ENCODE measurements at regions not wholly inside any gene's neighbourhood (a gene's known extent, or its start where the extent isn't known, plus 50 kb on each side); places are given as distances from the start of the nearest gene placed in this dataset.

- H3K27ac ChIP-seq: no peak overlapping the region
- H3K9me3 ChIP-seq: peaks cover 0 to 6% (median 0%) of the 10 kb centered on the region in 8 donors
- no peak for DNase-seq
- no peaks in the 10 kb centered on the region for H3K36me3 ChIP-seq
- H3K27me3 ChIP-seq (replicated peaks in 1 of 7): no peaks in the 10 kb centered on the region
- H3K4me1 ChIP-seq: peaks cover 0 to 6% (median 0%) of the 10 kb centered on the region in 6 donors
- 61 to 70% (median 67%) methylated on average over 6 of the region's 6 CpGs for WGBS, 5 donors
- TF ChIP-seq POLR2AphosphoS5 (IDR thresholded peaks at IDR 0.05): no peak
- no peak for TF ChIP-seq POLR2A (IDR thresholded peaks at IDR 0.05)
- TF ChIP-seq CTCF (IDR thresholded peaks at IDR 0.05 in 8 of 11, conservative IDR thresholded peaks at IDR 0.05 in 3 of 11): no peak
- no peak overlapping the region for H3K4me3 ChIP-seq
- intact Hi-C loops (cut with DNase I; ENCODE audit: low total_unique reads): no loop called here
These were observed 120.2 kb downstream of the CARTPT start for GRCh38 chr5:71839096-71839884.

GRCh38 chr5:71841107-71841506 is 122.0 kb downstream of the CARTPT start:
- no peak for TF ChIP-seq CTCF (IDR thresholded peaks at IDR 0.05 in 8 of 11, conservative IDR thresholded peaks at IDR 0.05 in 3 of 11)
- no peak for DNase-seq
- Histone ChIP-seq H3K9me3 (peaks cover 0 to 6% (median 0%) of the 10 kb centered on the region in 8 donors), H3K36me3 (no peaks in the 10 kb centered on the region), H3K4me1 (peaks cover 0 to 6% (median 0%) of the 10 kb centered on the region in 6 donors), H3K27ac (no peak overlapping the region), H3K4me3 (no peak overlapping the region), H3K27me3 (replicated peaks in 1 of 7) (no peaks in the 10 kb centered on the region)
- 57 to 75% (median 67%) methylated on average over 1 of the region's 1 CpG for WGBS, 5 donors
- intact Hi-C loops (cut with DNase I; ENCODE audit: low total_unique reads): no loop called here

- intact Hi-C loops (cut with DNase I; ENCODE audit: low total_unique reads): no loop called here
- Histone ChIP-seq H3K36me3 (no peaks in the 10 kb centered on the region), H3K9me3 (peaks cover 0 to 10% (median 0%) of the 10 kb centered on the region in 8 donors), H3K27me3 (replicated peaks in 1 of 7) (no peaks in the 10 kb centered on the region), H3K4me1 (peaks cover 0 to 6% (median 0%) of the 10 kb centered on the region in 6 donors), H3K27ac (no peak overlapping the region), H3K4me3 (no peak overlapping the region)
- no peak for DNase-seq
- WGBS, 5 donors: 67 to 89% (median 86%) methylated on average over 3 of the region's 3 CpGs
- no peak for TF ChIP-seq CTCF (IDR thresholded peaks at IDR 0.05 in 8 of 11, conservative IDR thresholded peaks at IDR 0.05 in 3 of 11)
- no peak for TF ChIP-seq POLR2AphosphoS5 (IDR thresholded peaks at IDR 0.05)
- no peak for TF ChIP-seq POLR2A (IDR thresholded peaks at IDR 0.05)
These were observed 124.0 kb downstream of the CARTPT start for GRCh38 chr5:71843111-71843510.

GRCh38 chr5:71844862-71845261 is 125.8 kb downstream of the CARTPT start:
- Histone ChIP-seq H3K9me3 (peaks cover 0 to 27% (median 8%) of the 10 kb centered on the region in 8 donors), H3K4me1 (no peaks in the 10 kb centered on the region), H3K36me3 (no peaks in the 10 kb centered on the region), H3K27me3 (replicated peaks in 1 of 7) (no peaks in the 10 kb centered on the region), H3K27ac (no peak overlapping the region), H3K4me3 (no peak overlapping the region)
- no peak for DNase-seq
- TF ChIP-seq POLR2AphosphoS5 (IDR thresholded peaks at IDR 0.05) (no peak), CTCF (IDR thresholded peaks at IDR 0.05 in 8 of 11, conservative IDR thresholded peaks at IDR 0.05 in 3 of 11) (no peak), POLR2A (IDR thresholded peaks at IDR 0.05) (no peak)
- 78 to 96% (median 91%) methylated on average over 3 of the region's 3 CpGs for WGBS, 5 donors
- intact Hi-C loops (cut with DNase I; ENCODE audit: low total_unique reads): no loop called here

Measured in spleen (tissue), 11 donors.